Right renal cortex interstitium (tissue), 3 donors: ENCODE measurements at regions not wholly inside any gene's neighbourhood (a gene's known extent, or its start where the extent isn't known, plus 50 kb on each side); places are given as distances from the start of the nearest gene placed in this dataset.
"Not testable (repeated sequence)": the region's sequence is repeated elsewhere in the genome, so short reads cannot be mapped to it uniquely, and the experiment has no call there.

Source experiments
- DNase-seq, 3 donors: peaks; one replicate each; pipeline ENCODE4 v3.0.0-alpha.2; 2013; ENCODE audit warnings: low read depth in 3 of 3, low spot score in 2 of 3

DNA sequence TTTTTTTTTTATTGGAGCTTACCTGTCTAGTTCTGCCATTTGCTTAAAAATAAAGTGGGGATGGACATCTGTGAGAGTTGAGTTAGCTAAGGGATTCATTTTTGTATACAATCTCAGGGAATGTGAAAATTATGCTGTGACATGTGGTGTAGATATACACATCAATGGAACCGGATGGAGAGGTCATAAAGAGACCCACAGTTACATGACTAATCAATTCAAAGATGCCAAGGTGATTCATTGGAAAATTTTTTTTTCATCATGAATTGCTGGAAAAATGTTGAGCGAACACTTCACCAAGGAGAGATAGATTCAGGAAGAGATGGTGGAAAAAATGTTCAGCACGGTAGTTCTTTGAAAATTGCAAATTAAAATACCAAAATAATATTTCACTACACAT, 605.4 kb upstream of the KIF2B start:
- no peak for DNase-seq

DNA sequence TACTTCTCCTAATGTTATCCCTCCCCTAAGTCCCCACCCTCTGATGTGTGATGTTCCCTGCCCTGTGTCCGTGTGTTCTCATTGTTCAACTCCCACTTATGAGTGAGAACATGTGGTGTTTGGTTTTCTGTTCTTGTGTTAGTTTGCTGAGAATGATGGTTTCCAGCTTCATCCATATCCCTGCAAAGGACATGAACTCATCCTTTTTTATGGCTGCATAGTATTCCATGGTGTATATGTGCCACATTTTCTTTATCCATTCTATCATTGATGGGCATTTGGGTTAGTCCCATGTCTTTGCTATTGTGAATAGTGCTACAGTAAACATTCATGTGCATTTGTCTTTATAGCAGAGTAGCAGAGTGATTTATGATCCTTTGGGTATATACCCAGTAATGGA, 613.8 kb upstream of the KIF2B start:
- not testable (repeated sequence) for DNase-seq

- DNase-seq = no peak
Measured at GRCh38 chr17:53193044-53193443, 629.7 kb upstream of the KIF2B start.

DNA sequence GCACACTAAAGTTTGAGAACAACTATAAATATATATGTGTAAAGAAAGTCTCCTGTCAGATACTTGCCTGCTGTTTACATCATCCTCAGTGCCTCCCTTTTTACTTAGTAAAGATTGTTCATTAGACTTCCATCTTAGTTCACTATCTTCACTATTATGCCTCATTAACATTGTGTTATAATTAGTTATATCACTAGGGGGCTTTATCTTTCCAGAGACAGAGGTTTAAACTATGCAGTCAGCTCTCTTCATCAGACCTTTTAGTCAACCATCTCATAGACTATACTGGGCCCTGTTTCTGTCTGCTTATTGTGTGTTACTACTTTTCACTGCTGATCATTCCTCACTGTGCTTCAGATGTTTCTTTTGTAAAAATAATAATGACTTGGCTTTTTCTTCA, 630.8 kb upstream of the KIF2B start:
- DNase-seq = no peak

DNA sequence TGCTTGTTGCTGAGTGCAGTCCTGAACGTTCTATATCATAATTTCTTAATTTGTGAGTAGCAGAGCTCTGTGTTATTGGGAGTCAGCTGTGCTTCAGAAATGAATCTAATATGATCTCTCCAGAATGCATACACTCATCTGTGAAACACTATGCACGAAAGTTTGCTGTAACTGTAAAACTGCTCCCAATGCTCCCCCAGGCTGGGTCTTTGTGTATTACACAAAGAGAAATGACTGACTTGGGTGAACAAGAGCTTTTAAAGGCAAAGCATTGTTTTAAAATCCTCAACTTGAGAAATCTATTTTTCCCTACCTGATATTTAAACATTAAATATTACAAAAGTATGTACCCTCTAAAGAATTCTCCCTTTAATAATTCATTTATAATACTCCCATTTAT, 636.7 kb upstream of the KIF2B start:
- no peak for DNase-seq

DNA sequence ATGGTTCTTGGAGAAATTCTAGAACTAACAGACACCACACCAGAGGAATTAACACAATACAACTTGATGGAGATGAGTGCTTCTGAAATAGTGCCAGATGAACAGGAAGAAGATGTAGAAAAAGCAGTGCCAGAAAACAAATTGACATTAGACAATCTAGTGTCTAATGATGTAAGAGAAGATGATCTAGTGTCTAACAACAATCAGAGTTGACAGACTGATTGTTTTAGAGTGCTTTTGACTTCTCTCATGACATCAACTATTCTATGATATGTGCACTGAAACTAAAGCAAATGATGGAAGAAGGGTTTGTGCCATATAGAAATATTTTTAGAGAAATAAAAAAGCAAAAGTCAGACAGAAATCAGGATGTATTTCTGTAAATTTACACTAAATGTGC, 646.1 kb upstream of the KIF2B start:
- no peak for DNase-seq

GRCh38 chr17:53168413-53168812, 654.3 kb upstream of the KIF2B start:
- no peak for DNase-seq

DNA sequence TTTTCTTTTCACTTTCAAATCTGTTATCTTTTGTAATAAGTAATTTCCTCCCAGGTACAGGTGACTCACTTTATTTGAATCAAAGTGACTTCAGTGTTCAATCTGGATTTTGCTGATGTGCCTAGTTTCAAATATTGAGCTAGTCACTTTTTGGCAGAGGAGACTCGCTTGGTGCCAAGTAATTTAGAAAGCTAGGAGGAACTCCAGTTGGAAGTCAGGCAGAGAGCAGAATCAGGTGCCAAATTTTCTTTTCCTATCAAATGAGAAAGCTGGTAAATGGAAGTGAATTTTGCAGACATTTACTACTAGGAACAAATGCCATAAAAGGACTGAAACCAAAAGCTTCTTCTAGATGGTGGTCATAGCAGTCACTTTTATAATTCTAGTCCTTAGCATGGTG, 656.0 kb upstream of the KIF2B start:
- DNase-seq = no peak

DNA sequence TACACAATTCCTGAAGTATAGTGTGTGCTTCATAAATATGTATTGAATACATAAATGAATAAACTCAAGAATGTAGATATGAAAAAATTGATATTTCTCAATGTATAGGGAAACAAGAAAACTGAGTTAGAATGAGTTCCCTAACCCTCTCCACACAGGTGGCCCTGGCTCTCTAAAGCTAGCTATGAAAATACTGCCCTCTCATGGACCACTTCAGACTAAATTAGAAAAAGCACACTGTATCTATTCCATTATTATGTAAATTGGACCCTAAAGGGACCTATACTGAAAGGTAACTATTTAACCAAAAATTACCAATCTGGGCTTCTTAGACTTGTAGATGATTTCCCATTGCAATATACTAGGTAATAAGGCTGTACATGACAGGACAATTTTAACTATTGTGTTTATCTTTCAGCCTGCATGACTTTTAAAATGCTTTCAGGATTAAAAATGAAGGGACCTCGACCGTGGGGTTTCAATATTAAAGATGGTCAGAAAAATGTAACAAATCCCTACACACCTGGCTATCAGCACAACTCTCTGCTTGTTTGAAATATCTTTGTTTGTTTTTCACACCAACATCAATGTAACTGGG, 672.5 kb upstream of the KIF2B start:
- no peak for DNase-seq

DNA sequence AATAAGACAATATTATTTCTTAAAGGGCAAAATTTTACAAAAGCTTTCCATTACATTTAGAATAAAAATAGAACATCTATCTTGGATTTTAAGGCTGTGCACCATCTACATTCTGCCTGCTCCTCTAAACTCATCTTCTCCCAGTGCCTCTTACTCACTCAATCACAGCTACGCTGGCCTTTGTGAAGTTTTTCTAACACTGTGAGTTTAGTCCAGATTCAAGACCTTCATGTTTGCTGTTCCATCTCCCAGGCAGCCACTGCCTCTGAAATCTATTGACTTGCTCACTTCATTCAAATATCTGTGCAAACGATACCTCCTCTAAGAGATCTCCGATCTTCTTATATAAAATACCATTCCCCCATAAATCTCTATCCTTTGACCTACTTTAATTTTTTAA, 673.4 kb upstream of the KIF2B start:
- DNase-seq = no peak

- DNase-seq = no peak
Measured at GRCh38 chr17:53148058-53148457, 674.7 kb upstream of the KIF2B start.

DNA sequence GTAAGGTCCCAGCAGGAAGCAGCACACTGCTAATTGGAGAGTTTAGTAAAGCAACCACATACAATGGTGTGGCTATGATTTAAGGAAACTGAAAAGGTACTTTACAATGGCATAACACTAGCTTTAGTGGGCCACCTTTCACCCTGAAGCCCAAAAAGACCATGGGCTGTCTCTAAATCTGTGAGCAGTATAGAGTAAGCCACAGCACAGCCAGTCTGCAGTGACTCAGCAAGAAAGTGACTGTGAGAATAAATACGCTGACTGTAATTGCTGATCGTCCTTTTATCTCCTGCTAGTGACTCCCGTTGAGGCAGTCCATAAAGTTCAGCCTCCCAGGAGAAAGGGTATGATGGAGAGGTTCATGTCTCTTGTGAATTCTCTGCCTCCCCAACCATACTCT, 679.8 kb upstream of the KIF2B start:
- no peak for DNase-seq

GRCh38 chr17:53141731-53142130, 681.0 kb upstream of the KIF2B start:
- DNase-seq = no peak

DNA sequence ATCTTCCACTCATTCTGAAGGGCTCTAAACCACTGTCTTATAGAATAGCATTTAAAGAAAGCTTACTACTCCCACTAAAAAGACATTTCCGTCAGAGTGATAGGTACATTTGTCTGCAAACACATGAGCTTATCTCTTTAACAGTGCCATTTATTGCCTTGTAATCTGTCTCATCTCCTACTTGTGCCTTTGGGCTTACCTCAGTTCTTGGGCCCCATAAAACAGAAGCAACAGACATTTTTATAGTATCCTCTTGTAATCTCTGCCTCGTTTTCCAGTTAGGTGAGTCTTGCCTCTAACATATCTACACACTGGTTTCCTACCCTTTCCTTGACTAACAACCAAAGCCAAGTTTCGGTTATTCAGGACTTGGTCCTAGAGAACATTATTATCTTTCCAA, 681.4 kb upstream of the KIF2B start:
- DNase-seq = no peak

DNA sequence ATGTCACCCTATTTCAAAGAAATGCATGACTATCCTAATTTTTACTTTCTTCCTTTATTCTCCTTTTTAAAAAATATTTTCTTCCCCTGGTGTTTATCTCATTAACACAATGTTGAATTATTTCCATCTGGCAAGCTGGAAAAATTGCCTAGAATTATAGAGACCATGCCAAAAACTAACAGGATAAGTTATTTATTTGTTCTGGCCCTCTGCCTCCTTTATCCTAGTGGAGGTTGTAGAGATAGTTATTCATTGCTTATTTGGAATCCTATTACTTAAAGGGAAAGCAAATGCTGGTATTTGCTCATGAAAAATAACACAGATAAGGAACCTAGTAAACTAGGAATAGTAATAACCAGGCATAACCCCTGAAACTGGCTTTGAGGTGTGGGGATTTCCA, 684.9 kb upstream of the KIF2B start:
- DNase-seq = no peak

- no peak for DNase-seq
Measured at GRCh38 chr17:53135969-53136368, 686.8 kb upstream of the KIF2B start.

- DNase-seq = no peak
Measured at GRCh38 chr17:53134548-53134947, 688.2 kb upstream of the KIF2B start.

GRCh38 chr17:53133876-53134275, 688.9 kb upstream of the KIF2B start:
- peak in 1 of 3 donors; percentile 10 for DNase-seq

GRCh38 chr17:53129863-53130262, 692.9 kb upstream of the KIF2B start:
- DNase-seq = no peak

DNA sequence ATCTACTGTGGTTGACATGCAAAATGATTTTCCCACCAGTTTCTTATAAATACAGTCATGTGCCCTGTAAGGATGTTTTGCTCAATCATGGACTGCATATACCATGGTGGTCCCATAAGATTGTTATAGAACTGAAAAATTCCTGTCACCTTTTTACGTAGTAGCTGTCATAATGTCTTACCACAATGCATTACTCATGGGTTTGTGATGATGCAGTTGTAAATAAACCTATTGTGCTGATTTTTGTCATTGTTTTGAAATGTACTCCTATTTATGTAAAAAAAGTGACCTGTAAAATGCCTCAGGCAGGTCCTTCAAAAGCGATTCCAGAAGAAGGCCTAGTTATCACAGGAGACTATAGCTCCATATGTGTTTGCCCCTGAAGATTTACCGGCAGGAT, 695.4 kb upstream of the KIF2B start:
- DNase-seq = no peak

DNA sequence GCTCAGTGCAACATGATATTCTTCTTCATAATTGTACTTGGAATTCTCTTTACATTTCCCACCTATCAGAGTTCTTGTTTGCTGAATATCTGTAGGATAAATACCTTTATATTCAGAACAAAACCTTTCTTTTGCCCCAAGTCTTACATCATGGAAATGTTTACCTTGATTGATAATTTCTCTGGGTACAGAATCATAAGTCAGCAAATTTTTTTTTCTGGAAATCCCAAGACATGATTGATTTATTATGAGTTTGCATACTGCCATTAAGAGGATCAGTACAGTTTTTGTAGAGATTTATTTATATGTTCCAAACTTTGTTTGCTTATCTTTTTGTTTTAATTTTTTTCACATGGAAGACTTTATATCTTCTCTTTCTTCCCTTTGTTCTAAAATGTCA, 699.8 kb upstream of the KIF2B start:
- DNase-seq = no peak

- DNase-seq = no peak
Measured at GRCh38 chr17:53119773-53120172, 703.0 kb upstream of the KIF2B start.

GRCh38 chr17:53118948-53119347, 703.8 kb upstream of the KIF2B start:
- DNase-seq = no peak
